ENCODE measurements at regions not wholly inside any gene's neighbourhood (a gene's known extent, or its start where the extent isn't known, plus 50 kb on each side); places are given as distances from the start of the nearest gene placed in this dataset.

- Mint-ChIP-seq H3K4me3 (no peak overlapping the region), H3K4me1 (peaks cover 4% of the 10 kb centered on the region), H3K36me3 (ENCODE audit: low read depth) (no peaks in the 10 kb centered on the region), H3K27me3 (ENCODE audit: insufficient read depth) (peaks cover 46% of the 10 kb centered on the region), H3K27ac (no peak overlapping the region), H3K9me3 (no peaks in the 10 kb centered on the region)
- Histone ChIP-seq H3K36me3 (ENCODE audit: control insufficient read depth, insufficient read depth, low read length) (no peaks in the 10 kb centered on the region), H3K4me3 (ENCODE audit: low read length) (no peak overlapping the region), H3K27me3 (ENCODE audit: control insufficient read depth, insufficient read depth, low read length, poor library complexity, severe bottlenecking) (peaks cover 42% of the 10 kb centered on the region), H3K9ac (ENCODE audit: extremely low read depth, low read length, poor library complexity, severe bottlenecking) (no peak overlapping the region), H3K4me1 (ENCODE audit: control insufficient read depth, insufficient read depth, low read length) (no peaks in the 10 kb centered on the region), H3K27ac (ENCODE audit: low read depth, low read length) (no peak overlapping the region), H3K9me3 (ENCODE audit: control insufficient read depth, low read length) (no peaks in the 10 kb centered on the region)
- TF ChIP-seq CTCF (conservative IDR thresholded peaks at IDR 0.05): no peak
- no peak for DNase-seq
These were observed 184.2 kb upstream of the STAC start for GRCh38 chr3:36196058-36196457.

GRCh38 chr3:36197151-36197550 is 183.2 kb upstream of the STAC start:
- no peaks in the 10 kb centered on the region for H3K36me3 ChIP-seq (ENCODE audit: control insufficient read depth, insufficient read depth, low read length)
- no peak overlapping the region for H3K4me3 Mint-ChIP-seq
- no peak overlapping the region for H3K27ac Mint-ChIP-seq
- peaks cover 33% of the 10 kb centered on the region for H3K27me3 ChIP-seq (ENCODE audit: control insufficient read depth, insufficient read depth, low read length, poor library complexity, severe bottlenecking)
- no peaks in the 10 kb centered on the region for H3K9me3 ChIP-seq (ENCODE audit: control insufficient read depth, low read length)
- H3K9me3 Mint-ChIP-seq: no peaks in the 10 kb centered on the region
- no peak overlapping the region for H3K4me3 ChIP-seq (ENCODE audit: low read length)
- H3K36me3 Mint-ChIP-seq (ENCODE audit: low read depth): no peaks in the 10 kb centered on the region
- H3K4me1 ChIP-seq (ENCODE audit: control insufficient read depth, insufficient read depth, low read length): no peaks in the 10 kb centered on the region
- H3K4me1 Mint-ChIP-seq: no peaks in the 10 kb centered on the region
- no peak for DNase-seq
- WGBS, 2 experiments (ENCODE audit: insufficient coverage in 1 of 2, insufficient read length in 1 of 2): 89% methylated on average over 1 of the region's 1 CpG; no CpG with 5 or more reads in 1 of the 2 experiments
- no peak overlapping the region for H3K27ac ChIP-seq (ENCODE audit: low read depth, low read length)
- no peak overlapping the region for H3K9ac ChIP-seq (ENCODE audit: extremely low read depth, low read length, poor library complexity, severe bottlenecking)
- no peak for TF ChIP-seq CTCF (conservative IDR thresholded peaks at IDR 0.05)
- peaks cover 40% of the 10 kb centered on the region for H3K27me3 Mint-ChIP-seq (ENCODE audit: insufficient read depth)

GRCh38 chr3:36201546-36201945 is 178.8 kb upstream of the STAC start:
- Histone ChIP-seq H3K4me1 (ENCODE audit: control insufficient read depth, insufficient read depth, low read length) (no peaks in the 10 kb centered on the region), H3K27me3 (ENCODE audit: control insufficient read depth, insufficient read depth, low read length, poor library complexity, severe bottlenecking) (peaks cover 7% of the 10 kb centered on the region), H3K36me3 (ENCODE audit: control insufficient read depth, insufficient read depth, low read length) (no peaks in the 10 kb centered on the region), H3K9ac (ENCODE audit: extremely low read depth, low read length, poor library complexity, severe bottlenecking) (no peak overlapping the region), H3K4me3 (ENCODE audit: low read length) (no peak overlapping the region), H3K9me3 (ENCODE audit: control insufficient read depth, low read length) (no peaks in the 10 kb centered on the region), H3K27ac (ENCODE audit: low read depth, low read length) (no peak overlapping the region)
- Mint-ChIP-seq H3K4me1 (peaks cover 6% of the 10 kb centered on the region), H3K4me3 (no peak overlapping the region), H3K9me3 (no peaks in the 10 kb centered on the region), H3K27me3 (ENCODE audit: insufficient read depth) (peaks cover 7% of the 10 kb centered on the region), H3K36me3 (ENCODE audit: low read depth) (no peaks in the 10 kb centered on the region), H3K27ac (no peak overlapping the region)
- no peak for DNase-seq
- no peak for TF ChIP-seq CTCF (conservative IDR thresholded peaks at IDR 0.05)
